Trophoblast cell (in vitro differentiated cells and primary cell): ENCODE measurements at regions not wholly inside any gene's neighbourhood (a gene's known extent, or its start where the extent isn't known, plus 50 kb on each side); places are given as distances from the start of the nearest gene placed in this dataset.

Experiments used
- DNase-seq, 2 donors: peaks; one replicate each; pipeline ENCODE4 v3.0.0-alpha.2; 2016
- H2AFZ ChIP-seq: 2 replicates; pipeline ENCODE4 v1.6.1; 2013; ENCODE audit warnings: low read length, moderate library complexity, mild to moderate bottlenecking; ENCODE audit not compliant: insufficient read depth, poor library complexity
- H2AK5ac ChIP-seq: 2 replicates; pipeline ENCODE4 v1.6.1; 2013; ENCODE audit warnings: mild to moderate bottlenecking, low read length
- H2BK120ac ChIP-seq: 2 replicates; pipeline ENCODE4 v1.6.1; 2013; ENCODE audit warnings: low read length, mild to moderate bottlenecking, moderate library complexity; ENCODE audit not compliant: insufficient read depth, poor library complexity
- H2BK12ac ChIP-seq: 2 replicates; pipeline ENCODE4 v1.6.1; 2013; ENCODE audit warnings: mild to moderate bottlenecking, low read length, moderate library complexity
- H2BK5ac ChIP-seq: 2 replicates; pipeline ENCODE4 v1.6.1; 2013; ENCODE audit warnings: low read length, low read depth, moderate library complexity, mild to moderate bottlenecking; ENCODE audit not compliant: poor library complexity
- H3K14ac ChIP-seq: 2 replicates; pipeline ENCODE4 v1.6.1; 2013; ENCODE audit warnings: mild to moderate bottlenecking, low read length
- H3K18ac ChIP-seq: 2 replicates; pipeline ENCODE4 v1.6.1; 2013; ENCODE audit warnings: mild to moderate bottlenecking, low read length
- H3K23ac ChIP-seq: 2 replicates; pipeline ENCODE4 v1.6.1; 2013; ENCODE audit warnings: low read length
- H3K27ac ChIP-seq: 2 replicates; pipeline ENCODE4 v1.5.1; 2013; ENCODE audit warnings: low read depth, mild to moderate bottlenecking, inconsistent platforms, low read length, moderate library complexity
- H3K27me3 ChIP-seq: 2 replicates; pipeline ENCODE4 v1.6.1; 2013; ENCODE audit warnings: inconsistent platforms, mild to moderate bottlenecking, low read length, moderate library complexity; ENCODE audit not compliant: insufficient read depth
- H3K36me3 ChIP-seq, 2 experiments: 1 replicate in 1 of 2; 2 replicates in 1 of 2; pipeline ENCODE4 v1.6.1; 2013; ENCODE audit warnings: low read length in 2 of 2, mild to moderate bottlenecking in 2 of 2, moderate library complexity in 1 of 2; ENCODE audit not compliant: insufficient read depth in 2 of 2, control insufficient read depth in 1 of 2
- H3K4ac ChIP-seq: 2 replicates; pipeline ENCODE4 v1.6.1; 2013; ENCODE audit warnings: low read depth, mild to moderate bottlenecking, low read length, moderate library complexity
- H3K4me1 ChIP-seq, 2 experiments: 1 replicate in 1 of 2; 2 replicates in 1 of 2; pipeline ENCODE4 v1.6.1; 2013; ENCODE audit warnings: low read length in 2 of 2, mild to moderate bottlenecking in 2 of 2, moderate library complexity in 1 of 2; ENCODE audit not compliant: insufficient read depth in 2 of 2, control insufficient read depth in 1 of 2
- H3K4me2 ChIP-seq: 2 replicates; pipeline ENCODE4 v1.6.1; 2013; ENCODE audit warnings: inconsistent platforms, mild to moderate bottlenecking, low read length, moderate library complexity
- H3K4me3 ChIP-seq: 2 replicates; pipeline ENCODE4 v1.5.1; 2013; ENCODE audit warnings: mild to moderate bottlenecking, low read depth, low read length, inconsistent platforms
- H3K79me1 ChIP-seq: one replicate; pipeline ENCODE4 v1.6.1; 2013; ENCODE audit warnings: low read length
- H3K79me2 ChIP-seq: 2 replicates; pipeline ENCODE4 v1.6.1; 2013; ENCODE audit warnings: low read length, mild to moderate bottlenecking; ENCODE audit not compliant: control insufficient read depth, insufficient read depth, poor library complexity
- H3K9ac ChIP-seq: 2 replicates; pipeline ENCODE4 v1.6.1; 2013; ENCODE audit warnings: mild to moderate bottlenecking, low read length
- H3K9me3 ChIP-seq: 2 replicates; pipeline ENCODE4 v1.6.1; 2013; ENCODE audit warnings: low read depth, mild to moderate bottlenecking, control low read depth, inconsistent platforms, low read length; ENCODE audit not compliant: insufficient read depth
- H4K12ac ChIP-seq: 2 replicates; pipeline ENCODE4 v1.6.1; 2013; ENCODE audit warnings: low read depth, mild to moderate bottlenecking, low read length, moderate library complexity
- H4K8ac ChIP-seq: 2 replicates; pipeline ENCODE4 v1.6.1; 2013; ENCODE audit warnings: low read depth, mild to moderate bottlenecking, low read length, moderate library complexity
- H4K91ac ChIP-seq: one replicate; pipeline ENCODE4 v1.6.1; 2013; ENCODE audit warnings: low read depth, mild to moderate bottlenecking, low read length, moderate library complexity
- WGBS: extraction: QIAGEN DNeasy Blood & Tissue Kit; methylation state at CpG from one replicate; pipeline ENCODE4 v1.1.7; 2013; ENCODE audit warnings: missing lambda C conversion rate; ENCODE audit not compliant: insufficient read length, insufficient coverage; ENCODE audit errors: extremely low coverage; 5-methylcytosine and 5-hydroxymethylcytosine counted together

GRCh38 chr12:90021795-90022440 is 313.3 kb upstream of the ATP2B1 start:
- no peak overlapping the region for H3K27ac ChIP-seq
- H3K9ac ChIP-seq = no peak overlapping the region
- no peaks in the 10 kb centered on the region for H3K27me3 ChIP-seq
- DNase-seq = no peak
- H2AK5ac ChIP-seq = no peak overlapping the region
- no peaks in the 10 kb centered on the region for H3K36me3 ChIP-seq
- no CpG with 5 or more reads among the region's 2 CpGs for WGBS
- H3K23ac ChIP-seq = no peak overlapping the region
- H2BK120ac ChIP-seq = no peak overlapping the region
- H3K79me1 ChIP-seq = peaks cover 12% of the 10 kb centered on the region
- H3K14ac ChIP-seq = no peak overlapping the region
- H3K4me2 ChIP-seq = no peak overlapping the region
- H2BK5ac ChIP-seq = no peak overlapping the region
- no peak overlapping the region for H4K8ac ChIP-seq
- H3K4me3 ChIP-seq = no peak overlapping the region
- H2AFZ ChIP-seq = no peak overlapping the region
- no peaks in the 10 kb centered on the region for H3K79me2 ChIP-seq
- no peak overlapping the region for H3K18ac ChIP-seq
- no peak overlapping the region for H3K4ac ChIP-seq
- peaks cover 7 to 8% of the 10 kb centered on the region in 2 experiments for H3K4me1 ChIP-seq
- H3K9me3 ChIP-seq = no peaks in the 10 kb centered on the region
- no peak overlapping the region for H4K12ac ChIP-seq
- no peak overlapping the region for H4K91ac ChIP-seq
- no peak overlapping the region for H2BK12ac ChIP-seq

GRCh38 chr12:90020881-90021280 is 312.2 kb upstream of the ATP2B1 start:
- H2BK5ac ChIP-seq = no peak overlapping the region
- H3K36me3 ChIP-seq = no peaks in the 10 kb centered on the region
- H3K4me2 ChIP-seq = no peak overlapping the region
- no peak overlapping the region for H3K4me3 ChIP-seq
- H2AFZ ChIP-seq = no peak overlapping the region
- no peaks in the 10 kb centered on the region for H3K79me2 ChIP-seq
- no peaks in the 10 kb centered on the region for H3K27me3 ChIP-seq
- H3K14ac ChIP-seq = no peak overlapping the region
- no peak overlapping the region for H3K23ac ChIP-seq
- no peak overlapping the region for H3K18ac ChIP-seq
- H4K12ac ChIP-seq = no peak overlapping the region
- peaks cover 9% of the 10 kb centered on the region for H3K79me1 ChIP-seq
- H3K4ac ChIP-seq = no peak overlapping the region
- H4K8ac ChIP-seq = no peak overlapping the region
- H3K9me3 ChIP-seq = no peaks in the 10 kb centered on the region
- no peak overlapping the region for H3K9ac ChIP-seq
- H2BK120ac ChIP-seq = no peak overlapping the region
- peaks cover 7 to 8% of the 10 kb centered on the region in 2 experiments for H3K4me1 ChIP-seq
- no peak for DNase-seq
- no peak overlapping the region for H4K91ac ChIP-seq
- H2AK5ac ChIP-seq = no peak overlapping the region
- no peak overlapping the region for H2BK12ac ChIP-seq
- WGBS = no CpG with 5 or more reads among the region's 6 CpGs
- no peak overlapping the region for H3K27ac ChIP-seq

DNA sequence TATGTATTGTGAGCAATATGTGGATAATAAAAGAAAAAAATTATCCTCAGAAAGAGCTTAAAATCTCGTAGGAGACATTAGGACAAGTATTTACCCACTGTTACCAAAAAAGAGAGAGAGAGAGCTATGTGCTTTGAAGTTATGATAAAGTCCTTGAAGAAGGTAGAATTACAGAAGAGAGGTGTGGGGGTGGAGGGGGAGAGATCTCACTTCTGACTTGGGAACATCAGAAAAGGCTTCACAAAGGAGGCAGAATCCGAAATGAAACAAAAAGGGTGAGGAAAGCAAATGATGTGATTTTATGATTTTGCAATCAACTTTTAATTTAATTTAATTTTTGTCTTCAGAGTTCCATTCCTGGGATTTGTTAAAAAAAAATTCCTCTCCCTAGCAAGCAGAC is 311.8 kb upstream of the ATP2B1 start:
- H2BK12ac ChIP-seq = no peak overlapping the region
- no peak overlapping the region for H4K8ac ChIP-seq
- no peak overlapping the region for H4K12ac ChIP-seq
- H2BK5ac ChIP-seq = no peak overlapping the region
- no peaks in the 10 kb centered on the region for H3K9me3 ChIP-seq
- H3K23ac ChIP-seq = no peak overlapping the region
- no peaks in the 10 kb centered on the region for H3K36me3 ChIP-seq
- H2AK5ac ChIP-seq = no peak overlapping the region
- no peaks in the 10 kb centered on the region for H3K79me2 ChIP-seq
- H3K14ac ChIP-seq = no peak overlapping the region
- H3K79me1 ChIP-seq = peaks cover 9% of the 10 kb centered on the region
- DNase-seq = no peak
- no peak overlapping the region for H3K27ac ChIP-seq
- H4K91ac ChIP-seq = no peak overlapping the region
- no CpG with 5 or more reads among the region's 2 CpGs for WGBS
- H3K27me3 ChIP-seq = no peaks in the 10 kb centered on the region
- no peak overlapping the region for H3K18ac ChIP-seq
- H3K4me2 ChIP-seq = no peak overlapping the region
- H3K9ac ChIP-seq = no peak overlapping the region
- H2AFZ ChIP-seq = no peak overlapping the region
- H3K4ac ChIP-seq = no peak overlapping the region
- H3K4me1 ChIP-seq = peaks cover 7 to 8% of the 10 kb centered on the region in 2 experiments
- no peak overlapping the region for H3K4me3 ChIP-seq
- H2BK120ac ChIP-seq = no peak overlapping the region

- WGBS = no CpG with 5 or more reads among the region's 1 CpG
- Histone ChIP-seq H3K4me2 (no peak overlapping the region), H2BK5ac (no peak overlapping the region), H3K79me1 (peaks cover 9% of the 10 kb centered on the region), H3K36me3 (no peaks in the 10 kb centered on the region), H2BK120ac (no peak overlapping the region), H3K4me1 (peaks cover 7 to 8% of the 10 kb centered on the region in 2 experiments), H2AFZ (no peak overlapping the region), H4K8ac (no peak overlapping the region), H4K91ac (no peak overlapping the region), H3K9me3 (no peaks in the 10 kb centered on the region), H3K23ac (no peak overlapping the region), H3K79me2 (no peaks in the 10 kb centered on the region), H3K9ac (no peak overlapping the region), H3K27ac (no peak overlapping the region), H3K4me3 (no peak overlapping the region), H2AK5ac (no peak overlapping the region), H3K18ac (no peak overlapping the region), H3K27me3 (no peaks in the 10 kb centered on the region), H2BK12ac (no peak overlapping the region), H3K14ac (no peak overlapping the region), H4K12ac (no peak overlapping the region), H3K4ac (no peak overlapping the region)
- no peak for DNase-seq
Observed at GRCh38 chr12:90020014-90020413, 311.4 kb upstream of the ATP2B1 start.
